Heart left ventricle (tissue), 16 donors: ENCODE measurements at regions not wholly inside any gene's neighbourhood (a gene's known extent, or its start where the extent isn't known, plus 50 kb on each side); places are given as distances from the start of the nearest gene placed in this dataset.

Source experiments
- ATAC-seq, 4 donors: fragments of 200-7000 bp; cut with Tn5 transposase; one replicate each; pipeline ENCODE4 v1.9.1; 2020 to 2022; ENCODE audit warnings: moderate library complexity in 4 of 4, mild to moderate bottlenecking in 3 of 4, moderate number of reproducible peaks in 1 of 4
- DNase-seq, 5 donors: peaks; one replicate each; pipeline ENCODE4 v3.0.0-alpha.2; 2020
- H3K27ac ChIP-seq, 12 donors: fragments of 200-600 bp; sonication (generic) in 4 of 12; one replicate each; pipeline versions ENCODE4 v1.5.0 to v1.8.0; 2016 to 2022; ENCODE audit warnings: mild to moderate bottlenecking in 2 of 12
- H3K27me3 ChIP-seq, 9 donors: fragments of 200-600 bp; sonication (generic) in 2 of 9; one replicate each; pipeline versions ENCODE4 v1.5.1 to v1.8.0; 2016 to 2022; ENCODE audit warnings: mild to moderate bottlenecking in 3 of 9
- H3K36me3 ChIP-seq, 9 donors: fragments of 200-600 bp; sonication (generic) in 2 of 9; one replicate each; pipeline versions ENCODE4 v1.5.0 to v1.8.0; 2018 to 2022; ENCODE audit warnings: mild to moderate bottlenecking in 2 of 9
- H3K4me1 ChIP-seq, 12 donors: fragments of 200-600 bp; sonication (generic) in 4 of 12; one replicate each; pipeline versions ENCODE4 v1.5.0 to v1.8.0; 2016 to 2022; ENCODE audit warnings: mild to moderate bottlenecking in 3 of 12
- H3K4me3 ChIP-seq, 12 donors: fragments of 200-600 bp; sonication (generic) in 4 of 12; one replicate each; pipeline versions ENCODE4 v1.5.0 to v1.8.0; 2017 to 2022; ENCODE audit warnings: mild to moderate bottlenecking in 9 of 12, moderate library complexity in 4 of 12
- H3K9me3 ChIP-seq, 12 donors: fragments of 200-600 bp; sonication (generic) in 4 of 12; one replicate each; pipeline versions ENCODE4 v1.5.0 to v1.8.0; 2016 to 2022; ENCODE audit warnings: mild to moderate bottlenecking in 1 of 12
- CTCF ChIP-seq, 12 donors: fragments of 200-600 bp; sonication (generic) in 4 of 12; IDR thresholded peaks; one replicate each; pipeline versions ENCODE4 v1.5.0 to v1.8.0; 2018 to 2022; ENCODE audit warnings: antibody characterized with exemption in 12 of 12, mild to moderate bottlenecking in 5 of 12
- POLR2A ChIP-seq, 2 donors: fragments of 450-650 bp; IDR thresholded peaks; one replicate each; pipeline ENCODE4 v1.6.1; 2017; ENCODE audit warnings: antibody characterized with exemption in 2 of 2, mild to moderate bottlenecking in 2 of 2, moderate library complexity in 2 of 2
- WGBS, 4 donors: extraction: QIAGEN DNeasy Blood & Tissue Kit in 2 of 4; methylation state at CpG; one replicate each; pipeline versions ENCODE4 v1.1.5 to v1.1.7; 2013 to 2018; 5-methylcytosine and 5-hydroxymethylcytosine counted together
- intact Hi-C, 10 donors: fragments of 100-400 bp; cut with DNase I; formaldehyde crosslinking; loops; one replicate each; pipeline versions ENCODE4 v1.11.1 to v1.14.2; 2022
- donor health status: ischemic (EF 13 %, LVEDD 7.1; RV severe dilation, severe dysfunction).
- donor health status: healthy with polysubstance abuse.
- donor health status: DM: no; HTN: yes; CAD: no.
- donor health status: DM: no; HTN: no; CAD: no.
- donor health status: ischemic (EF 25% LVEDD 6.9; RV normal size, moderate dysfunction).
- donor health status: ischemic (EF 25% LVEDD 5.7; RV mildly dilated, moderate dysfunction).
- donor health status: healthy.
- donor health status: DM: yes; HTN: yes; CAD: no.
- donor health status: ischemic (EF 35%, LVEDD 5.7; RV mildly dilated, moderate dysfunction).
- donor health status: nonischemic (EF 11% LVEDD 7.7; RV severe dilation, severe dysfunction).
- donor health status: DM: yes; HTN: yes; CAD: no.
- donor health status: PGD.
- donor health status: ischemic (EF 29% LVEDD 5.4; RV normal size, mild dysfunction).
- donor health status: nonischemic (EF 23%, LVEDD 6.1; RV moderate dilation, normal function).

- peaks cover 0 to 4% (median 0%) of the 10 kb centered on the region in 12 donors for H3K9me3 ChIP-seq
- intact Hi-C loops, result no loop called here
- H3K4me1 ChIP-seq, result no peaks in the 10 kb centered on the region
- DNase-seq, result no peak
- no peak overlapping the region for H3K27ac ChIP-seq
- H3K4me3 ChIP-seq, result no peak overlapping the region
- no peaks in the 10 kb centered on the region for H3K27me3 ChIP-seq
- peak in 2 of 4 donors; percentile 38 to 61 for ATAC-seq
- TF ChIP-seq POLR2A (IDR thresholded peaks at IDR 0.05), result no peak
- peak in 1 of 12 donors; percentile 18 for TF ChIP-seq CTCF (IDR thresholded peaks at IDR 0.05)
- H3K36me3 ChIP-seq, result no peaks in the 10 kb centered on the region
- 52 to 70% (median 57%) methylated on average over 5 to 7 of the region's 7 CpGs for WGBS, 4 donors
These were observed 249.0 kb upstream of the OPRM1 start for GRCh38 chr6:153790048-153790447.

GRCh38 chr6:153787341-153787606 is 251.8 kb upstream of the OPRM1 start:
- intact Hi-C loops, result no loop called here
- peak overlapping the region in 1 of 12 donors; percentile 12 for H3K27ac ChIP-seq
- ATAC-seq, result no peak

GRCh38 chr6:153781306-153781705 is 257.7 kb upstream of the OPRM1 start:
- no peak for DNase-seq
- Histone ChIP-seq H3K27me3 (no peaks in the 10 kb centered on the region), H3K4me3 (no peak overlapping the region), H3K9me3 (peaks cover 0 to 11% (median 0%) of the 10 kb centered on the region in 12 donors), H3K36me3 (no peaks in the 10 kb centered on the region), H3K27ac (no peak overlapping the region), H3K4me1 (no peaks in the 10 kb centered on the region)
- TF ChIP-seq CTCF (IDR thresholded peaks at IDR 0.05), result no peak
- TF ChIP-seq POLR2A (IDR thresholded peaks at IDR 0.05), result no peak
- ATAC-seq, result no peak
- intact Hi-C loops, result no loop called here
- 64 to 85% (median 76%) methylated on average over 1 of the region's 1 CpG for WGBS, 4 donors

More at GRCh38 chr6:153787341-153787606, 251.8 kb upstream of the OPRM1 start:
- 0 to 97% (median 31%) methylated on average over 1 of the region's 1 CpG for WGBS, 4 donors
- Histone ChIP-seq H3K4me3 (no peak overlapping the region), H3K9me3 (peaks cover 0 to 4% (median 0%) of the 10 kb centered on the region in 12 donors), H3K4me1 (no peaks in the 10 kb centered on the region), H3K36me3 (no peaks in the 10 kb centered on the region), H3K27me3 (no peaks in the 10 kb centered on the region)
- no peak for DNase-seq
- TF ChIP-seq POLR2A (IDR thresholded peaks at IDR 0.05) (no peak), CTCF (IDR thresholded peaks at IDR 0.05) (no peak)

GRCh38 chr6:153780011-153780410 is 259.0 kb upstream of the OPRM1 start:
- WGBS, 4 donors, result 69 to 86% (median 84%) methylated on average over 1 of the region's 1 CpG
- TF ChIP-seq CTCF (IDR thresholded peaks at IDR 0.05) (no peak), POLR2A (IDR thresholded peaks at IDR 0.05) (no peak)
- ATAC-seq (no peak), DNase-seq (no peak)
- H3K9me3 ChIP-seq, result peaks cover 0 to 11% (median 0%) of the 10 kb centered on the region in 12 donors
- H3K27me3 ChIP-seq, result no peaks in the 10 kb centered on the region
- H3K4me1 ChIP-seq, result no peaks in the 10 kb centered on the region
- intact Hi-C loops, result no loop called here
- H3K27ac ChIP-seq, result no peak overlapping the region
- no peaks in the 10 kb centered on the region for H3K36me3 ChIP-seq
- H3K4me3 ChIP-seq, result no peak overlapping the region
